ENCODE measurements at regions not wholly inside any gene's neighbourhood (a gene's known extent, or its start where the extent isn't known, plus 50 kb on each side); places are given as distances from the start of the nearest gene placed in this dataset.

GRCh38 chr1:168643152-168643551, 66.7 kb downstream of the XCL1 start:
- Histone ChIP-seq H3K23ac (ENCODE audit: low read depth, low read length, poor library complexity) (no peak overlapping the region), H3K4ac (ENCODE audit: low read length) (no peak overlapping the region), H2BK5ac (ENCODE audit: low read length) (no peak overlapping the region), H3K27me3 (ENCODE audit: control insufficient read depth in 3 of 3, insufficient read depth in 3 of 3, low read depth in 1 of 3, low read length in 3 of 3) (no peaks in the 10 kb centered on the region), H3K9ac (ENCODE audit: low read depth, low read length, poor library complexity) (no peak overlapping the region), H4K91ac (ENCODE audit: low read depth, low read length, poor library complexity) (no peak overlapping the region), H3K4me2 (ENCODE audit: insufficient read depth, low read length, poor library complexity, severe bottlenecking) (no peak overlapping the region), H2AFZ (ENCODE audit: low read length) (no peak overlapping the region), H4K8ac (ENCODE audit: low read depth, low read length) (no peak overlapping the region), H3K4me3 (ENCODE audit: low read length in 2 of 2) (no peak overlapping the region), H2BK15ac (ENCODE audit: low read length) (no peak overlapping the region), H3K14ac (ENCODE audit: low read length) (no peak overlapping the region), H3K27ac (replicated peaks; ENCODE audit: low read length) (no peak overlapping the region), H2BK12ac (ENCODE audit: low read length) (no peak overlapping the region), H3K18ac (ENCODE audit: low read length) (no peak overlapping the region), H3K4me1 (ENCODE audit: control insufficient read depth in 2 of 2, insufficient read depth in 1 of 2, low read depth in 1 of 2, low read length in 2 of 2) (no peaks in the 10 kb centered on the region), H3K36me3 (replicated peaks in 1 of 2; ENCODE audit: control insufficient read depth in 2 of 2, insufficient read depth in 2 of 2, low read length in 2 of 2) (no peaks in the 10 kb centered on the region), H2AK5ac (ENCODE audit: low read depth, low read length) (no peak overlapping the region), H3K79me1 (ENCODE audit: low read depth, low read length) (no peaks in the 10 kb centered on the region), H2BK120ac (ENCODE audit: low read depth, low read length) (no peak overlapping the region), H3K9me3 (replicated peaks in 1 of 2; ENCODE audit: control insufficient read depth in 2 of 2, insufficient read depth in 1 of 2, low read depth in 1 of 2, low read length in 2 of 2) (no peaks in the 10 kb centered on the region)
- no peak for DNase-seq (ENCODE audit: low spot score)
- WGBS, 2 donors (ENCODE audit: extremely low coverage in 2 of 2, insufficient read length in 2 of 2, insufficient replicate concordance in 1 of 2) = no CpG with 5 or more reads among the region's 2 CpGs

Measured in neuronal stem cell (in vitro differentiated cells).